Psoas muscle (tissue), 7 donors: ENCODE measurements at regions not wholly inside any gene's neighbourhood (a gene's known extent, or its start where the extent isn't known, plus 50 kb on each side); places are given as distances from the start of the nearest gene placed in this dataset.

Experiments
- ATAC-seq, 4 donors: fragments of 200-7000 bp; cut with Tn5 transposase; one replicate each; pipeline ENCODE4 v1.9.1; 2020; ENCODE audit warnings: moderate library complexity in 3 of 4, mild to moderate bottlenecking in 2 of 4
- DNase-seq, 2 donors: peaks; one replicate each; pipeline ENCODE4 v3.0.0-alpha.2; 2020
- H3K27ac ChIP-seq: fragments of 200-600 bp; one replicate; pipeline ENCODE4 v1.8.0; 2022
- H3K27me3 ChIP-seq, 3 donors: fragments of 200-600 bp in 1 of 3; one replicate each; pipeline versions ENCODE4 v1.6.1 to v1.8.0; 2013 to 2022; ENCODE audit warnings: low read length in 2 of 3, mild to moderate bottlenecking in 2 of 3, moderate library complexity in 1 of 3; ENCODE audit not compliant: insufficient read depth in 3 of 3
- H3K36me3 ChIP-seq, 2 donors: fragments of 200-600 bp in 1 of 2; one replicate each; pipeline versions ENCODE4 v1.6.1 to v1.8.0; 2013 to 2022; ENCODE audit warnings: low read depth in 1 of 2, mild to moderate bottlenecking in 1 of 2, moderate library complexity in 1 of 2; ENCODE audit not compliant: insufficient read depth in 1 of 2
- H3K4me1 ChIP-seq: fragments of 200-600 bp; one replicate; pipeline ENCODE4 v1.8.0; 2022
- H3K4me3 ChIP-seq: fragments of 200-600 bp; one replicate; pipeline ENCODE4 v1.8.0; 2022; ENCODE audit warnings: mild to moderate bottlenecking
- H3K9me3 ChIP-seq: fragments of 200-600 bp; one replicate; pipeline ENCODE4 v1.8.0; 2022
- WGBS, 3 donors: extraction: QIAGEN DNeasy Blood & Tissue Kit; methylation state at CpG; one replicate each; pipeline versions ENCODE4 v1.1.6 to v1.1.7; 2013; 5-methylcytosine and 5-hydroxymethylcytosine counted together
- intact Hi-C, 2 donors: fragments of 100-400 bp; cut with DNase I; formaldehyde crosslinking; loops; one replicate each; pipeline versions ENCODE4 v1.11.0 to v1.14.2; 2022
- TF ChIP-seq, protein P1 (sequence below): fragments of 200-600 bp; IDR thresholded peaks from one replicate; pipeline ENCODE4 v1.8.0; 2022; ENCODE audit warnings: antibody characterized with exemption
- donor health status: healthy with polysubstance abuse.
- donor health status: DM: no; HTN: no; CAD: no; lungs with moderate emphysema.
- donor health status: Bipolar disorder and iron deficiency.
- donor health status: healthy.
- donor health status: DM: yes; HTN: yes; CAD: no.
- donor health status: DM: no; HTN: no; CAD: no.
- donor health status: DM: yes; HTN: yes; CAD: no.

GRCh38 chr10:107913317-107914294 lies 749.1 kb upstream of the SORCS1 start:
- Histone ChIP-seq H3K4me3 (no peak overlapping the region), H3K27ac (no peak overlapping the region), H3K36me3 (no peaks in the 10 kb centered on the region), H3K9me3 (no peaks in the 10 kb centered on the region), H3K27me3 (peaks cover 0 to 22% (median 8%) of the 10 kb centered on the region in 3 donors), H3K4me1 (no peaks in the 10 kb centered on the region)
- intact Hi-C loops, result no loop called here
- no peak for ATAC-seq
- TF ChIP-seq, protein P1, sequence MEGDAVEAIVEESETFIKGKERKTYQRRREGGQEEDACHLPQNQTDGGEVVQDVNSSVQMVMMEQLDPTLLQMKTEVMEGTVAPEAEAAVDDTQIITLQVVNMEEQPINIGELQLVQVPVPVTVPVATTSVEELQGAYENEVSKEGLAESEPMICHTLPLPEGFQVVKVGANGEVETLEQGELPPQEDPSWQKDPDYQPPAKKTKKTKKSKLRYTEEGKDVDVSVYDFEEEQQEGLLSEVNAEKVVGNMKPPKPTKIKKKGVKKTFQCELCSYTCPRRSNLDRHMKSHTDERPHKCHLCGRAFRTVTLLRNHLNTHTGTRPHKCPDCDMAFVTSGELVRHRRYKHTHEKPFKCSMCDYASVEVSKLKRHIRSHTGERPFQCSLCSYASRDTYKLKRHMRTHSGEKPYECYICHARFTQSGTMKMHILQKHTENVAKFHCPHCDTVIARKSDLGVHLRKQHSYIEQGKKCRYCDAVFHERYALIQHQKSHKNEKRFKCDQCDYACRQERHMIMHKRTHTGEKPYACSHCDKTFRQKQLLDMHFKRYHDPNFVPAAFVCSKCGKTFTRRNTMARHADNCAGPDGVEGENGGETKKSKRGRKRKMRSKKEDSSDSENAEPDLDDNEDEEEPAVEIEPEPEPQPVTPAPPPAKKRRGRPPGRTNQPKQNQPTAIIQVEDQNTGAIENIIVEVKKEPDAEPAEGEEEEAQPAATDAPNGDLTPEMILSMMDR, result no peak
- no peak for DNase-seq
- 15% methylated on average over 6 of the region's 6 CpGs for WGBS, 3 donors

- H3K36me3 ChIP-seq, result no peaks in the 10 kb centered on the region
- DNase-seq, result no peak
- no peak overlapping the region for H3K27ac ChIP-seq
- H3K4me3 ChIP-seq, result no peak overlapping the region
- H3K4me1 ChIP-seq, result no peaks in the 10 kb centered on the region
- no peaks in the 10 kb centered on the region for H3K9me3 ChIP-seq
- no peaks in the 10 kb centered on the region for H3K27me3 ChIP-seq
- intact Hi-C loops, result no loop called here
- ATAC-seq, result no peak
- TF ChIP-seq, protein P1, result no peak
- 67 to 76% (median 70%) methylated on average over 2 of the region's 2 CpGs for WGBS, 3 donors
Observed at GRCh38 chr10:107901076-107901475, 736.6 kb upstream of the SORCS1 start.

GRCh38 chr10:107900131-107900530 lies 735.6 kb upstream of the SORCS1 start:
- TF ChIP-seq, protein P1, result no peak
- intact Hi-C loops, result no loop called here
- no peaks in the 10 kb centered on the region for H3K4me1 ChIP-seq
- no peaks in the 10 kb centered on the region for H3K9me3 ChIP-seq
- no peaks in the 10 kb centered on the region for H3K36me3 ChIP-seq
- ATAC-seq (no peak), DNase-seq (no peak)
- no peak overlapping the region for H3K27ac ChIP-seq
- 84 to 86% (median 85%) methylated on average over 5 of the region's 5 CpGs for WGBS, 3 donors
- no peaks in the 10 kb centered on the region for H3K27me3 ChIP-seq
- no peak overlapping the region for H3K4me3 ChIP-seq

GRCh38 chr10:107899502-107900062 lies 735.1 kb upstream of the SORCS1 start:
- no peak overlapping the region for H3K4me3 ChIP-seq
- whole genome bisulfite sequencing, 3 donors, result 66 to 75% (median 68%) methylated on average over 4 of the region's 4 CpGs

More at GRCh38 chr10:107899502-107900062, 735.1 kb upstream of the SORCS1 start:
- Histone ChIP-seq H3K9me3 (no peaks in the 10 kb centered on the region), H3K27me3 (no peaks in the 10 kb centered on the region), H3K27ac (no peak overlapping the region), H3K36me3 (no peaks in the 10 kb centered on the region), H3K4me1 (no peaks in the 10 kb centered on the region)
- TF ChIP-seq, protein P1, result no peak
- DNase-seq, result no peak
- ATAC-seq, result no peak
- intact Hi-C loops, result no loop called here
